Left colon (tissue), 2 donors: ENCODE measurements at regions not wholly inside any gene's neighbourhood (a gene's known extent, or its start where the extent isn't known, plus 50 kb on each side); places are given as distances from the start of the nearest gene placed in this dataset.
"Not testable (repeated sequence)": the region's sequence is repeated elsewhere in the genome, so short reads cannot be mapped to it uniquely, and the experiment has no call there.

Experiments used
- ATAC-seq: fragments of 200-7000 bp; cut with Tn5 transposase; one replicate; pipeline ENCODE4 v1.9.1; 2020; ENCODE audit warnings: mild to moderate bottlenecking, moderate library complexity
- DNase-seq, 2 donors: peaks; one replicate each; pipeline ENCODE4 v3.0.0-alpha.2; 2020
- intact Hi-C, 2 donors: fragments of 100-400 bp; cut with DNase I in 1 of 2; cut with micrococcal nuclease in 1 of 2; formaldehyde crosslinking; loops; one replicate each; pipeline versions ENCODE4 v1.11.2 to v1.14.0; 2022; cut with DNase I, micrococcal nuclease
- donor health status: DM: no; HTN: no; CAD: no.
- donor health status: DM: yes; HTN: yes; CAD: no.

DNA sequence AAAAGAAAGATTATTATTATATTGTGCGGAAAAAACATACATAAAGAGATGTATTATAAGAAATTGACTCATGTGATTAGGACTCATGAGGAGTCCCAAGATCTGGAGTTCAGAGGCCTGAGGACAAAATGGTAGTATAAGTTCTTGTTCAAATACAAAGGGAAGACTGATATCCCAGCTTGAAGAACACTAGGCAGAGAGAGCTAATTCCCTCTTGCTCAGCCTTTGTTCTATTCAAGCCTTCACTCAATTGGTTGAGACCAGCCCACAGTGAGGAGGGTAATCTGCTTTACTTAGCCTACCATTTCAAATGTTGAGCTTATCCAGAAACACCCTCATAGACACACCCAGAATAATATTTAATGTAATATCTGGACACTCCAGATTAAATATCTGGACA, 1683.8 kb downstream of the REEP3 start:
- DNase-seq, result no peak
- no peak for ATAC-seq
- intact Hi-C loops, result no loop called here

DNA sequence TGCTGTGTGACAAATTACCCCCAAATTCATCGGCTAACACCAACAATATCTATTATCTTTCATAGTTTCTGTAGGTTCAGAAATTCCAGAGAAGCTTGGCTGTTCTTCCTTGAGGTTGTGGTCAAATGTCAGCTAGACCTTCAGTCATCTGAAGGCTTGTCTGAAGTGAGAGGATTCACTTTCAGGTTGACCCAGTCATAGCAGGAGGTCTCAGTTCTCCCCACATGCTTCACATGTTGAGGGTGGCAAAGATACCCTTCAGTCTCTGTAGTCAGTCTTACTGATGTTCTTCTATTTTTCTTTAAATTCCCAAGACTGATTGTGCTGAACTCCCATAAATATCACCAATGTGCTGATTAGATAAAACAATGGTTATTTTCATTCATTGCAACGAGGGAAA, 1692.0 kb downstream of the REEP3 start:
- ATAC-seq (no peak), DNase-seq (no peak)
- intact Hi-C loops, result no loop called here

DNA sequence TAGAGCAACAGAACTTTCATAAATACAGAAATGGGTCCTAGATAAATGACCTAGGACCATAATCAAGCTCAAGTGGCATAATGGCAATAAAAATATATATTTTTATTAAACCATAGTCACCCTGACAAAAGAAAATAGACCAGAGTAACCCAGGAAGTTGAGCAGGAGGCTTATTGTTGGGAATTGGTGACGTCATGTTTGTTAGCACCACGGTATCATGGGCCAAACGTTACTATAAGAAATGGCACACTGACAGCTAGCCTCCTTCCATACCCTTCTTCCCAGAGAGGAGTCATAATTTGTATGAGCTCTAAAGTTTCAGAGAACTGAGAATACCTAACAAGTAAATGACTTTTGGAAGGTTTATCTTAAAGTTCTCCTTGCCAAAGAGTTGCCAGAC, 1698.2 kb downstream of the REEP3 start:
- DNase-seq (no peak), ATAC-seq (no peak)
- intact Hi-C loops, result no loop called here

DNA sequence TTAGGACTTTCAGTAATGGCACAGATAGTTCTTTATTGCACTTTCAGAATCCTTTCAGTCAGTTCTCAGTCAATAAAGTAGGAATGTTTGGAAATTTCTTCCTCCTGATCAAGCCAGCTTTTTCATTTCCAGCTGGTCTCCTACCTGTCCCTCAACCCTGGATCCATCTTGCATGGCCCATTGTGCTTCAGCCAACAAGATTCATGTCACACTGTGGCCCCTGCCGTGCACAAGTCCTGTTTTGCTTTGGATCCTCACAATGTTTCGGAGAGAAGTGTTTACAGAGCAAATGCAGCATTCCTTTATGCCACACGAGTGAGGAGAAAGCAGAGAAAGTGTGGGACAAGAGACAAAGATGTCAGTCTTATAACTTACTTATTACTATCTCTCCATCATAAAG, 1694.7 kb upstream of the LRRTM3 start:
- intact Hi-C loops, result no loop called here
- DNase-seq, result no peak
- no peak for ATAC-seq

DNA sequence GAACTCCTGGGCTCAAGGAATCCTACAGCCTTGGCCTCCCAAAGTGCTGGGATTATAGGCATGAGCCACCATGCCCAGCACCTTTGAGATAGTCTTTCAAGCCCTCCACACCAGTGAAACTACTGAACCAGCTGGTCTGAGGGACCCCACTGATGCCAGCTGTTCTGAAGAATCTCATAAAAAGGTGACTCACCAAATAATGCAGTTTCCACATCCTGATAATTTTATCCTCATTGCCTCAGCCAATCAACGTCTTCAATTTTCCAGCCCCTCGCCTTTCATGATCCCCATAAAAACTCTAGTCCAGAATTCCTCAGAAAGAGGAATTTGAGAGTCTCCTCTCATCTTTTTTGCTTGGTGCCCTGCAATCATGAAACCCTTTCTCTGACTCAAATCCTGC, 1691.6 kb upstream of the LRRTM3 start:
- DNase-seq (no peak), ATAC-seq (no peak)
- intact Hi-C loops, result no loop called here

DNA sequence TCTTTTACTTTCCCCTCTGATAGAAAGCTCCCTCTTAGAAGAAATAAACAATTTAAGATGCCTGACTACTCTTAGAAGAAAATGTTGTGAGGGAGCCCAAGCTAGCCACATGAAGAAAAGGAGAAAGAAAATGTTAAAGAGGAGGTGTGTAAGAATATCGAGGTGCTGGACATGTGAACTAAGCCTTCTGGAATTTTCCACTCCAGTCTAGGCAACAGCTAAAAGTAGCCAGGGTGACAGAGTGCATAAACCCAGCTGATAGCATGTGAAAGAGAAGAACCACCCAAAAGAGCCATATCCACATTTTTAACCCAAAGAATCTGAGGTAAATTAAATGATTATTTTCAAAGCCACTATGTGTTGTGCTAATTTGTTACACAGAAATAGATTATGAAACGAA, 1690.6 kb upstream of the LRRTM3 start:
- no peak for DNase-seq
- ATAC-seq, result no peak
- intact Hi-C loops, result no loop called here

DNA sequence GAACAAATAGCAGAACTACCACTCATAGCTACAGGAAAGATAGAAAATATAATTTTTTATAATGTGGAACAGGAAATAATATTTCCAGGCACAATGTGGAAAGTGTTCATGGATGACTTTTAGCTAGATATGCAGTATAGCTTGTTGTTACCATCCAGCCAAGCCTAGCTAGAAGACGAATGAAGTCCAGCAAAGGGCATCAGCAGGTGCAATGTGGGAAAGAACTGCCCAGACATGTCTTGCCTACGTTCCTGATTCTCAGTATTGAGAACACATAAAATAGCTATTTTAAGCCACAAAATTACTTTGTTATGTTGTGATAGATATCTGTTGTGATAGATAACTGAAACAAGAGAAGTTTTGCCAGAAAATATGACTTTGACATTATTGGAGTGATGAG, 1690.0 kb upstream of the LRRTM3 start:
- no peak for ATAC-seq

DNA sequence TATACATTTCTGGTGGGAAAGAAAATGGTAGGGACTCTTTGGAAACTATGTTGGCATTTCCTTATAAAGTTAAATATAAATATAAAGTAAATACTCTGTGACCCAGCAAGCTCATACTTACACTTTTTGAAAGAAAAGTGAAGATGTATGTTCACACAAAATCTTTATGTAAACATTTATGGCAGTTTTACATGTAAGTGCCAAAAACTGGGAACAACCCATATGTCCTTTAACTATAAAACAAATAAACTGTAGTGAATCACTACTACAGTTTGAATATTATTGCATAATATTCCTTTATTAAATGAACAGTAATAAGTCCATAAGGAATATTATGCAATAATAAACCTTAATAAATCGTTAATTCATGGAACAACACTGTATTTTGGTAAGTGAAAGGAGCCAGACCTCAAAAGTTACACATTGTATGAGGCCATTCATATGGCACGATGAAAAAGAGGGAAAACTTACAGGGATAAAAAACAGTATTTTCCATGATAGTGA, 1660.3 kb upstream of the LRRTM3 start:
- intact Hi-C loops, result no loop called here
- no peak for ATAC-seq
- DNase-seq, result no peak

More for the DNA sequence above, 1690.0 kb upstream of the LRRTM3 start:
- intact Hi-C loops, result no loop called here
- DNase-seq, result no peak

DNA sequence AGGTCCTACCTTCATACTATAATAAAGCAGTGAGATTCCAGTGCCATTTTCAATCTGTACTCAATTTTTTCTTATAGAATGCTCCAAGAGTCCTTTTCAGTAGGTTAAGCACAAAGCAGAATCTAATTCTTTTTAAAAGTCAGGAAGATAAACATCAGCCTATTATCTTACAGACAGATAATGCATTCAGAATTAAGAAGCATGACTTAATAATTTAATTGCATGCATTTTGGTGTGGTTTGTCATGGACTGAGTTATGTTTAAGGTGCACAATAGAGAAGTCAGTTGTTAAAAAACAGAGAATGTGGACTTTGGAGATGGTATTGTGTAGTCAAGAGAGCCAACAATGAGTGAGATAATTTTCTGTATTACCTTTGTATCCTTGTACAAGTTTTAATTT, 1656.3 kb upstream of the LRRTM3 start:
- DNase-seq, ATAC-seq, intact Hi-C loops: not testable (repeated sequence)

DNA sequence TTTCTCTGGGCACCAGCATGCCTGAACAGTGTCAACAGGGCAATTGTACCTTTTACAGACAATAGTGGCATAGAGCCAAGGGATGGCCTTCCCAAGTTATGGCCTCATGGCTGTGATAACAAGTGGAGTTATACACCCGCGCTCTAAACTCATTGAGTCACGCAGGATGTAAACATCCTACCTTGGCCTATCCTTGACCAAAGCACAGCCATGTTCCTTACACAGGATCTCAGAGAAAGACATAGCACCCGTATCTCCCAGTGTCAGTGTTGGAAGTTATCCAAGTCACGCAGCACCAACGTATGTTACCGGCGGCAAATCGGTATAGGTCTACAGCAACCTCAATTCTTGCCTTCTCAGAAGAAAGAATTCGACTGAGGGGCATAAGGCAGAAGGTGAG, 1654.9 kb upstream of the LRRTM3 start:
- DNase-seq, result no peak
- no peak for ATAC-seq
- intact Hi-C loops, result no loop called here

DNA sequence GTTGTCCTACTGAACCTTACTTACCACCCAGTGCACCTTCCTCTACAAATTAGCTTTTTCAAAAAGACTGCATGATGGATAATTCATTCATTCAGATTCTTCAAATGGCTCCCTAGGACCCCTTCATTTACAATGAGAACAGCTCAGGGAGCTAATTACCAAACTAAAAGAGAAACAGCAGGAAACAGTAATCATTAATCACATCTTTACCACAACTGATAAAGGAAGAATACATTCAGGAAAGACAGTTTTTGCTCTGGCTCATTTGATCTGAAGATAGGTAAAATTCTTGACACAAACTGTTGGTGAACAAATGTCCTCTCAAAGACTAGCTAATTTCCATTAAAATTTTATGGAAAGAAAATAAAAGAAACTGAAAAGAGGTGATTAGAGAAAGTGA, 1652.7 kb upstream of the LRRTM3 start:
- no peak for ATAC-seq
- intact Hi-C loops, result no loop called here
- DNase-seq, result no peak

DNA sequence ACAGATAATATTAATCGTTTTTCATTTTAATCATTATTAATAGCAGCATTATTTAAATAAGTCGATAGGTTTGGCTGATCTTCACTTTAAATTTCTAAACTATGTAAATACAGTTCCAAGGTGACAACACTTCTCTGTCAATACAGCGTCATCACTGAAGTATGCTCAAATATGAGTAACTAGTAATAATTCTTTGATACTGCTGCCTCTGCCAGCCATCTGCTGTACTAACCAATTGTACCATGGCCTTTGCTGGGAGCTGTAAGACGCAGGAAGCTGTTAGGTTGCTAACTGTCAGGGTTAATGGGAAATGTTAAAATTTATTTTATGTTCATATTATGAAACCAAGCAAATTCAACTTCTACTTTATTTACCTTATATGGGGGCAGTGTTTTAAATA, 1650.5 kb upstream of the LRRTM3 start:
- intact Hi-C loops, result no loop called here
- ATAC-seq, result peak; percentile 61
- no peak for DNase-seq

DNA sequence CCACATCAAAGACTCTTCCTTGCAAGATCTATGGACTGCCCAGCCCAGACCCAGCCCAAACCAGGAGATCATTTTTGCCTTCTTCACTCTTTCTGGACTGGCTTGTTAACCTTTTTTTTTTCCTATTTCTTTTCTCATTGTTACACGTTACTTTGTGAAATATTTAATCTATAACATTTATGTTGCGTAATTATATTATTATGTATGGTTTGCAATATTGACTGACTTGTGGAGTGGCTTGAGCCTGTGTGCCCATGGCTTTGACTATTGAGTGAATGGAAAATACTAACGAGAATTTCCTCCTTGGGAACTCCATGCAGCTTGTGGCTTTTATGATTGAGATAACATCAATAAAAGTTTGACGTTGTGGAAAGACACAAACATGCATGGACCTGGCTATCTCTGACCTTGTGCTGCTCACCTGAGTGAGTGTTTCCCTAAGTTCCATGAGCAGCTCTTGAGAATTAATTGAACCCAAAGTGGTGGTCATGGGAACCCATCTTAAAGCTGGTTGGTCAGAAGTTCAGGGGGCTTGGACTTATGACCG, 1641.3 kb upstream of the LRRTM3 start:
- DNase-seq (no peak), ATAC-seq (peak; percentile 94)
- intact Hi-C loops, result no loop called here

DNA sequence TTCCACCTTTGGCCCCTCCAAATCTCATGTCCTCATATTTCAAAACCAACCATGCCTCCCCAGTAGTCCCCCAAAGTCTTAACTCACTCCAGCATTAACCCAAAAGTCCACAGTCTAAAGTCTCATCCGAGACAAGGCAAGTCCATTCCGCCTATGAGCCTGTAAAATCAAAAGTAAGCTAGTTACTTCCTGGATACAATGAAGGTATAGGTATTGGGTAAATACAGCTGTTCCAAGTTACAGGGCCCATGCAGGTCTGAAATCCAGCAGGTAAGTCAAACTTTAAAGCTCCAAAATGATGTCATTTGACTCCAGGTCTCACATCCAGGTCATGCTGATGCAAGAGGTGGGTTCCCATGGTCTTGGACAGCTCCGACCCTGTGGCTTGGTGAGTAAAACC, 1640.1 kb upstream of the LRRTM3 start:
- intact Hi-C loops, result not testable (repeated sequence)
- peak; percentile 85 for ATAC-seq
- peak; percentile 15 to 28 for DNase-seq

DNA sequence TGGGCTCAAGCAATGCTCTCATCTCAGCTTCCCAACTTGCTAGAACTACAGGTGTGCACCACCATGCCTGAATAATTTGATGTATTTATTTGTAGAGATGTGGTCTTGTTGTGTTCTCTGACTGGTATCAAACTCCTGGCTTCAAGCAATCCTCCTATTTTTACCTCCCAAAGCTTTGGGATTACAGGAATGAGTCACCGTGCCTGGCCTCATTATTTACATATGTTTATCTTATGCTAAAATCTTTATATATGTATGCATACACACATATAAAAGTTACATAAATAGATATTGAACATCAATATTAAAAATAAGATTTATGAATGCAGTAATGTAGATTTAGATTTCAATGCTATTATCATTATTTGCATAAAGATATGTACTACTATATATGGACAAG, 1634.5 kb upstream of the LRRTM3 start:
- no peak for DNase-seq
- intact Hi-C loops, result no loop called here
- no peak for ATAC-seq

DNA sequence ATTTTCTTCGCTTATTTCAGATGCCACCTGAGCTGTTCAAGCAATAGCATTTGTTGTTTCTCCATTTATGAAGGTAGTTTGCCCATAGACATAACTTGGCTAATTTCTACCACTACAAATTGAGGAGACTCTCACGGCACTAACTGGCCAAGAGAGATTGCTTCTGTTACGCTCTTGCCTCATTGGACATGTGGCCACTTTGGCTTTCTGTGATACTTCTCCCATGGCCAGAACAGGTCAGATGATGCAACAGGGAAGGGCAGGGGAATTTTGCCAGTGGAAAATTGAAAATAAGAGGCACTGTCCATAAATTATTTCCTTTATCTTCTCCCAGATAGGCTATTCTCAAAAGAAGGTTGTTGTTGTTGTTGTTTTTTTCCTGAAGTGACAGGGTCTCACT, 1633.3 kb upstream of the LRRTM3 start:
- ATAC-seq (no peak), DNase-seq (no peak)
- intact Hi-C loops, result no loop called here

DNA sequence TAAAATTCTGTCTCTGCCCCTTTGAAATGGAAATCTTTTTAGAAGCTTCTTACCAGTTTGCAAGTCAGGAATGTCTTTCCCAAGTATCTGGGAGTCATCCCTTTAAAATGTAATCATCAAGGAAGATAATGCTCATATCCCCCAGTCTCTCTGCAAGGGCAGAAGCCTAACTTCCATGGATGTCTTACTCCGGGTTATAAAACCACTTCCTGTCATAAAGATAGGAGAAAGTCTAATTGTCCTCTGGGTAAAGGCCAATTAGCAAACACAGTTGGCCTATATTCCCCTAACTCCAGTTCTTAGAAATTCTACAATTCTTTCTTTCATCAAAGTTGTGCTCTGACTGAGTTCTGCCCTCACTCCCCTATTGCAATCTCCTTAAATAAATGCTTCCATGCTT, 1631.5 kb upstream of the LRRTM3 start:
- intact Hi-C loops, result no loop called here
- ATAC-seq, result peak; percentile 100
- DNase-seq, result no peak

DNA sequence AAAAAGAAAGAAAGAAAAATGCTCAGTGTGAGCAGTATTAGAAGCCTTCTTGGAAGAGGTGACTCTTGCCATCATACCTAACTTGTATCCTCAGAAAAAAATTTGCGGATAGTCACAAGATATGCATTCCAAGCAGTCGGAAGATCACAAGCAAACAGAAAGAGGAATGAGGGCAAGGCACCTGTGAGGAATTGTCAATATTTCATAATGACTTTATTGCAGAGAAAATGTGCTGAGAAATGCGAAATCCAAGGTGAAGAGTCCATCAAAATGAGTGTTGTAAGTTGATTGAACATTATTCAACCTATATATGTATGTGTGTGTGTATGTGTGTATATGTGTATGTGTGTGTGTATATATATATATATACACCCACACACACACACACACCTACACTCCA, 1624.7 kb upstream of the LRRTM3 start:
- intact Hi-C loops, result no loop called here
- DNase-seq (no peak), ATAC-seq (peak; percentile 37)

DNA sequence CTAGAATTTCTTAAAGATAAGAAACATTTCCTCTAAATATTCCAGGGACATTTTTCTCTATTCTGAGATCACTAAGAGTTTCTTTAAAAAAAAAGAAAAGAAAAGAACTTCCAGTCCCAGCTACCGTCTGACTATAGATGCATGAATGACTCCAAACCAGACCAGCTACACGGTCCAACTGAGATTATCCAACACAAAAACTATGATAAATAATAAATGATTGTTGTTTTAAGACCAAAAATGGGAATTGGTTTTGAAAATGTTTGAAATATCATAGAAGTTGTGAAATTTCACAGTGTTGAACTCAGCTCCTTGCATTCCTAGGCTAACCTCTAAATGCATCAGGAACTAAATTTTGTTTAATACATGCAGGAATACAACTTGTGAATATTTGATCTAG, 1619.6 kb upstream of the LRRTM3 start:
- DNase-seq (no peak), ATAC-seq (no peak)
- intact Hi-C loops, result no loop called here

DNA sequence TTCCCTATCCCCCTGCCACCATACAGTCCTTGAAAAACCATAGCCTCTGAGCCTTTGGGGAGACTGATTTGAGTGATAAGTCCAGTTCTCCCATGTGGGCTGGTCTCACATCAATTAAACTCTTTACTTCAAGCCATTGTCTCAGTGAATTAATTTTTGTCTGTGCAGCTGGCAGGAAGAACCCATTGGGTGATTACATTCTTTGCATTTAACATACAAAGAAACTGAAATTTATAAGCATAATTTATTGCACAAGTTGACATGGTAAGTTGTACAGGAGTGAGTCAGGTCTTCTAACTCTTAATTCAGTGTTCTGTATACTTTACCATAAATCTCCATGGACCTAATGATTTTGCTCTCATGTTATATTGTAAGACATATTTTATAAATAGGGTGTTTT, 1613.0 kb upstream of the LRRTM3 start:
- DNase-seq (no peak), ATAC-seq (no peak)
- intact Hi-C loops, result no loop called here

DNA sequence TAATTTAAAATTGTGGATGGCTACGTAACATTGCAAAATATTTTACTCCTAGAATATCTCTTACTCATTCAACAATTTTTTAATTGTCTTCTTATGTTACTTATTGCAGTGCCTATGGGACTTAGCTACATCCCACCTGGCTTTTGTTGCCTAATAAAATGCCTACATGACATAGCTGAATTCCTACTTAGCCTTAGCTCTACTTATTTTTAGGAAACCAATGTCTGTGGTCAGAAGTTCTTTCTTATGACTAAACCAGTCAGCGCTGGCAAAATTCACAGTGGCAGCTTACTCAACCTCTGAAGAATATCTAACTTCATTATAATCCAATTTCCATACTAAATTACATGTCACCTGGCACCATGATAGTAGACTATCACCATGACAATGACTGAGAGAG, 1612.4 kb upstream of the LRRTM3 start:
- DNase-seq (no peak), ATAC-seq (no peak)
- intact Hi-C loops, result no loop called here

DNA sequence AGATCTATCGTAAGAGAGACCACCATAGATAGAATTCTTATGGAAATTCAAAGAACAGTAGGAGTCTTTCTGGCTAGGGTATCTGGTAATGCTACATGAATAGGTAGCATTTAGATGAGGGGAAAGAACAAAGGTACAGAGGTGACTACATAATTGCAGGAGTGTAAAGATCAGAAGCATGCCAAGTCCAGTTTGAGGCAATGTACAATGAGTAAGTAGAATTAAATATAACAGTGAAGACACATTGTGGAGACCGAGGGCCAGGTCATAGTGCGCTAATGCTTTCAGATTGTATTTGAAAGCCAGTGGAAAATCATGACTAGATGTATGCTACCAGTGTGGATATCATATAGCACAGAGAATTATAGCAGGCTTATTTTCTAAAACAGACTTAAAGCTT, 1611.6 kb upstream of the LRRTM3 start:
- intact Hi-C loops, result no loop called here
- peak; percentile 94 for ATAC-seq
- DNase-seq, result no peak
